Right ventricle myocardium inferior (tissue), 1 donor: ENCODE measurements at regions not wholly inside any gene's neighbourhood (a gene's known extent, or its start where the extent isn't known, plus 50 kb on each side); places are given as distances from the start of the nearest gene placed in this dataset.

Experiments used
- ATAC-seq: fragments of 200-7000 bp; cut with Tn5 transposase; one replicate; pipeline ENCODE4 v1.9.1; 2020; ENCODE audit warnings: mild to moderate bottlenecking, moderate library complexity
- DNase-seq: peaks from one replicate; pipeline ENCODE4 v3.0.0; 2021; ENCODE audit errors: missing footprints
- intact Hi-C: fragments of 100-400 bp; cut with DNase I; formaldehyde crosslinking; loops from one replicate; pipeline ENCODE4 v1.11.0; 2022
- donor health status: DM: no; HTN: yes; CAD: no; lungs with severe emphysema.

- intact Hi-C loops = loop anchor here (5.0 kb wide), 1 partner anchor 34 kb away; no protein-coding TSS in a partner anchor
- ATAC-seq (no peak), DNase-seq (no peak)
These were observed 51.6 kb upstream of the MACF1 start for GRCh38 chr1:39152923-39153322.

- DNase-seq (no peak), ATAC-seq (no peak)
- intact Hi-C loops = loop anchor here (5.0 kb wide), 1 partner anchor 34 kb away; no protein-coding TSS in a partner anchor
These were observed 50.8 kb upstream of the MACF1 start for GRCh38 chr1:39153684-39154083.

- DNase-seq = no peak
- ATAC-seq = peak; percentile 88
- intact Hi-C loops = loop anchor here (5.0 kb wide), 1 partner anchor 33 kb away; no protein-coding TSS in a partner anchor
These were observed 49.7 kb upstream of the MACF1 start for GRCh38 chr1:39154553-39155421.
